KMS-11 (cell line): ENCODE measurements at regions not wholly inside any gene's neighbourhood (a gene's known extent, or its start where the extent isn't known, plus 50 kb on each side); places are given as distances from the start of the nearest gene placed in this dataset.

Source experiments
- H2AFZ ChIP-seq: fragments of 200-600 bp; sonication (generic); 2 replicates; pipeline ENCODE4 v1.6.1; 2016; ENCODE audit warnings: antibody characterized with exemption, mixed run types, low read depth
- H3K27ac ChIP-seq: fragments of 200-600 bp; sonication (generic); 2 replicates; pipeline ENCODE4 v1.6.1; 2016; ENCODE audit warnings: mild to moderate bottlenecking, mixed run types
- H3K27me3 ChIP-seq: fragments of 200-600 bp; sonication (generic); 2 replicates; pipeline ENCODE4 v1.6.1; 2017; ENCODE audit warnings: mild to moderate bottlenecking, low read depth, mixed run types, moderate library complexity; ENCODE audit not compliant: insufficient read depth
- H3K36me3 ChIP-seq: fragments of 200-600 bp; sonication (generic); 2 replicates; pipeline ENCODE4 v1.6.1; 2017; ENCODE audit warnings: mild to moderate bottlenecking, mixed run types; ENCODE audit not compliant: insufficient read depth
- H3K4me1 ChIP-seq: fragments of 200-600 bp; sonication (generic); 2 replicates; pipeline ENCODE4 v1.6.1; 2016; ENCODE audit warnings: mild to moderate bottlenecking, low read depth, mixed run types; ENCODE audit not compliant: poor library complexity, severe bottlenecking
- H3K4me2 ChIP-seq: fragments of 200-600 bp; sonication (generic); 2 replicates; pipeline ENCODE4 v1.7.0; 2016; ENCODE audit warnings: mild to moderate bottlenecking, mixed run types
- H3K4me3 ChIP-seq: fragments of 200-600 bp; sonication (generic); IDR thresholded peaks from 2 replicates; pipeline ENCODE4 v1.6.1; 2017; ENCODE audit warnings: low read depth, low read length, mixed read lengths; ENCODE audit not compliant: insufficient read depth
- H3K79me2 ChIP-seq: fragments of 200-600 bp; sonication (generic); 2 replicates; pipeline ENCODE4 v1.6.1; 2016; ENCODE audit warnings: low read depth, mixed run types; ENCODE audit not compliant: insufficient read depth
- H3K9ac ChIP-seq: fragments of 200-600 bp; sonication (generic); 2 replicates; pipeline ENCODE4 v1.6.1; 2016; ENCODE audit warnings: mild to moderate bottlenecking, mixed run types
- H4K20me1 ChIP-seq: fragments of 200-600 bp; sonication (generic); 2 replicates; pipeline ENCODE4 v1.6.1; 2016; ENCODE audit warnings: mild to moderate bottlenecking, mixed run types; ENCODE audit not compliant: insufficient read depth
- CTCF ChIP-seq: fragments of 200-600 bp; sonication (generic); conservative IDR thresholded peaks from 2 replicates; pipeline ENCODE4 v1.6.1; 2017; ENCODE audit warnings: low read depth, mild to moderate bottlenecking, antibody characterized with exemption, low read length, moderate library complexity, mixed read lengths

- Histone ChIP-seq H3K4me3 (no peak overlapping the region), H2AFZ (no peak overlapping the region), H3K4me2 (no peak overlapping the region), H3K9ac (no peak overlapping the region), H3K4me1 (no peaks in the 10 kb centered on the region), H3K36me3 (no peaks in the 10 kb centered on the region), H3K27me3 (no peaks in the 10 kb centered on the region), H3K79me2 (no peaks in the 10 kb centered on the region), H3K27ac (no peak overlapping the region), H4K20me1 (no peaks in the 10 kb centered on the region)
- TF ChIP-seq CTCF = no peak
Measured at GRCh38 chr22:48241658-48242057, 1479.2 kb downstream of the TBC1D22A start.

- H3K4me2 ChIP-seq = no peak overlapping the region
Measured at GRCh38 chr22:48240935-48241230, 1478.4 kb downstream of the TBC1D22A start.

GRCh38 chr22:48240148-48240934, 1477.9 kb downstream of the TBC1D22A start:
- H3K36me3 ChIP-seq = no peaks in the 10 kb centered on the region
- H4K20me1 ChIP-seq = no peaks in the 10 kb centered on the region
- H3K27ac ChIP-seq = no peak overlapping the region
- H3K4me2 ChIP-seq = no peak overlapping the region
- no peaks in the 10 kb centered on the region for H3K4me1 ChIP-seq
- H2AFZ ChIP-seq = no peak overlapping the region
- TF ChIP-seq CTCF = no peak
- no peaks in the 10 kb centered on the region for H3K79me2 ChIP-seq
- H3K27me3 ChIP-seq = no peaks in the 10 kb centered on the region
- no peak overlapping the region for H3K4me3 ChIP-seq
- no peak overlapping the region for H3K9ac ChIP-seq

More at GRCh38 chr22:48240935-48241230, 1478.4 kb downstream of the TBC1D22A start:
- no peak overlapping the region for H3K27ac ChIP-seq
- H3K27me3 ChIP-seq = no peaks in the 10 kb centered on the region
- H4K20me1 ChIP-seq = no peaks in the 10 kb centered on the region
- H3K9ac ChIP-seq = no peak overlapping the region
- no peak overlapping the region for H3K4me3 ChIP-seq
- no peaks in the 10 kb centered on the region for H3K36me3 ChIP-seq
- no peaks in the 10 kb centered on the region for H3K79me2 ChIP-seq
- no peak for TF ChIP-seq CTCF
- no peak overlapping the region for H2AFZ ChIP-seq
- no peaks in the 10 kb centered on the region for H3K4me1 ChIP-seq

GRCh38 chr22:48239461-48240147, 1477.2 kb downstream of the TBC1D22A start:
- Histone ChIP-seq H3K79me2 (no peaks in the 10 kb centered on the region), H2AFZ (no peak overlapping the region), H3K36me3 (no peaks in the 10 kb centered on the region), H3K4me2 (no peak overlapping the region), H3K4me3 (no peak overlapping the region), H3K4me1 (no peaks in the 10 kb centered on the region), H3K27ac (no peak overlapping the region), H3K9ac (no peak overlapping the region), H3K27me3 (no peaks in the 10 kb centered on the region), H4K20me1 (no peaks in the 10 kb centered on the region)
- TF ChIP-seq CTCF = no peak
